PC-3 (cell line): ENCODE measurements at regions not wholly inside any gene's neighbourhood (a gene's known extent, or its start where the extent isn't known, plus 50 kb on each side); places are given as distances from the start of the nearest gene placed in this dataset.

Experiments
- ATAC-seq: fragments of 200-7000 bp; cut with Tn5 transposase; 2 replicates; pipeline ENCODE4 v1.9.1; 2020; ENCODE audit warnings: mild to moderate bottlenecking, moderate library complexity
- BruUV-seq: library from RNA; stranded (reverse); fragments of 400-500 nt; replicated peaks from 2 replicates; lab custom pipeline; 2021; lab: Mats Ljungman, UMichigan
- CTCF ChIA-PET: fragments of 300-600 bp; sonication (Branson Sonifier 250); formaldehyde crosslinking; loops from one replicate; lab custom pipeline; 2022; ENCODE audit warnings: antibody characterized with exemption; lab: Charles Lee
- POLR2A ChIA-PET: fragments of 300-600 bp; sonication (Branson Sonifier 250); formaldehyde crosslinking; loops from one replicate; lab custom pipeline; 2022; ENCODE audit warnings: antibody characterized with exemption; ENCODE audit not compliant: unreplicated experiment; lab: Charles Lee
- DNase-seq: peaks from one replicate; pipeline ENCODE4 v3.0.0-alpha.2; 2015
- H2AFZ ChIP-seq: fragments of 300-600 bp; sonication (generic); 2 replicates; pipeline ENCODE4 v1.6.0; 2016; ENCODE audit warnings: antibody characterized with exemption, low read length
- H3F3A ChIP-seq: fragments of 300-600 bp; sonication (generic); one replicate; pipeline ENCODE4 v1.6.0; 2017; ENCODE audit warnings: antibody characterized with exemption, low read length, control low read depth, mild to moderate bottlenecking; ENCODE audit not compliant: unreplicated experiment
- H3K27ac ChIP-seq: fragments of 300-600 bp; sonication (generic); 2 replicates; pipeline ENCODE4 v1.5.1; 2016; ENCODE audit warnings: mild to moderate bottlenecking, low read length
- H3K27me3 ChIP-seq: fragments of 300-600 bp; sonication (generic); 2 replicates; pipeline ENCODE4 v1.6.1; 2016; ENCODE audit warnings: low read length, mixed read lengths
- H3K36me3 ChIP-seq: fragments of 300-600 bp; sonication (generic); 2 replicates; pipeline ENCODE4 v1.6.1; 2016; ENCODE audit warnings: low read depth, mixed run types, low read length, mixed read lengths
- H3K4me1 ChIP-seq: fragments of 300-600 bp; sonication (generic); 2 replicates; pipeline ENCODE4 v1.5.1; 2016; ENCODE audit warnings: low read length; ENCODE audit not compliant: insufficient read depth
- H3K4me2 ChIP-seq: fragments of 300-600 bp; sonication (generic); 2 replicates; pipeline ENCODE4 v1.6.0; 2016; ENCODE audit warnings: low read length
- H3K4me3 ChIP-seq: fragments of 300-600 bp; sonication (generic); 2 replicates; pipeline ENCODE4 v1.5.1; 2016; ENCODE audit warnings: mild to moderate bottlenecking, low read length, mixed read lengths
- H3K79me2 ChIP-seq: fragments of 300-600 bp; sonication (generic); 2 replicates; pipeline ENCODE4 v1.6.1; 2017; ENCODE audit warnings: low read length, mixed read lengths
- H3K9ac ChIP-seq: fragments of 300-600 bp; sonication (generic); 2 replicates; pipeline ENCODE4 v1.6.0; 2016; ENCODE audit warnings: mild to moderate bottlenecking, low read length
- H3K9me2 ChIP-seq: fragments of 300-600 bp; sonication (generic); replicated peaks from 2 replicates; pipeline ENCODE4 v1.6.1; 2016; ENCODE audit warnings: mixed run types, low read length, mixed read lengths
- H3K9me3 ChIP-seq: fragments of 300-600 bp; sonication (generic); 2 replicates; pipeline ENCODE4 v1.6.1; 2016; ENCODE audit warnings: low read length, mixed read lengths
- H4K20me1 ChIP-seq: fragments of 300-600 bp; sonication (generic); 2 replicates; pipeline ENCODE4 v1.6.1; 2016; ENCODE audit warnings: low read length, mixed read lengths
- CTCF ChIP-seq: fragments of 300-600 bp; sonication (generic); conservative IDR thresholded peaks from 2 replicates; pipeline ENCODE4 v1.5.1; 2017; ENCODE audit warnings: antibody characterized with exemption, low read depth, mild to moderate bottlenecking, low read length
- EZH2 ChIP-seq: fragments of 300-600 bp; sonication (generic); IDR thresholded peaks from one replicate; pipeline ENCODE4 v1.6.1; 2017; ENCODE audit warnings: antibody characterized with exemption, mild to moderate bottlenecking, low read length; ENCODE audit not compliant: unreplicated experiment
- EZH2phosphoT487 ChIP-seq: fragments of 300-600 bp; sonication (generic); IDR thresholded peaks from 2 replicates; pipeline ENCODE4 v1.6.1; 2018; ENCODE audit warnings: mild to moderate bottlenecking, antibody characterized with exemption, low read length, borderline replicate concordance
- intact Hi-C: fragments of 100-400 bp; cut with micrococcal nuclease; formaldehyde crosslinking; loops from 2 replicates; pipeline ENCODE4 v1.9.0; 2023

- BruUV-seq: no TSS peak
Measured at GRCh38 chr10:127824826-127825225, 67.9 kb downstream of the CLRN3 start.

GRCh38 chr10:127826154-127826725, 66.5 kb downstream of the CLRN3 start:
- ChIA-PET POLR2A (no interaction called here), CTCF (no interaction called here)
- ATAC-seq (no peak), DNase-seq (no peak)
- Histone ChIP-seq H2AFZ (no peak overlapping the region), H3K27me3 (peaks cover 24% of the 10 kb centered on the region), H3K9me3 (no peaks in the 10 kb centered on the region), H3F3A (no peaks in the 10 kb centered on the region), H3K36me3 (no peaks in the 10 kb centered on the region), H3K4me3 (no peak overlapping the region), H3K9ac (no peak overlapping the region), H4K20me1 (no peaks in the 10 kb centered on the region), H3K4me2 (no peak overlapping the region), H3K79me2 (no peaks in the 10 kb centered on the region), H3K4me1 (no peaks in the 10 kb centered on the region), H3K9me2 (no peaks in the 10 kb centered on the region), H3K27ac (no peak overlapping the region)
- TF ChIP-seq CTCF (no peak), EZH2 (no peak), EZH2phosphoT487 (no peak)
- intact Hi-C loops: no loop called here
- no TSS peak for BruUV-seq

More at GRCh38 chr10:127824826-127825225, 67.9 kb downstream of the CLRN3 start:
- ATAC-seq: no peak
- no peak overlapping the region for H3K4me2 ChIP-seq
- H3K36me3 ChIP-seq: no peaks in the 10 kb centered on the region
- H3K27me3 ChIP-seq: peaks cover 17% of the 10 kb centered on the region
- TF ChIP-seq EZH2 (no peak), CTCF (no peak), EZH2phosphoT487 (no peak)
- H3K4me1 ChIP-seq: no peaks in the 10 kb centered on the region
- no peaks in the 10 kb centered on the region for H3K9me3 ChIP-seq
- no peaks in the 10 kb centered on the region for H3K79me2 ChIP-seq
- intact Hi-C loops: no loop called here
- H2AFZ ChIP-seq: no peak overlapping the region
- ChIA-PET CTCF (no interaction called here), POLR2A (no interaction called here)
- no peak for DNase-seq
- no peak overlapping the region for H3K27ac ChIP-seq
- H3F3A ChIP-seq: no peaks in the 10 kb centered on the region
- no peak overlapping the region for H3K9ac ChIP-seq
- no peak overlapping the region for H3K4me3 ChIP-seq
- no peaks in the 10 kb centered on the region for H3K9me2 ChIP-seq
- no peaks in the 10 kb centered on the region for H4K20me1 ChIP-seq

DNA sequence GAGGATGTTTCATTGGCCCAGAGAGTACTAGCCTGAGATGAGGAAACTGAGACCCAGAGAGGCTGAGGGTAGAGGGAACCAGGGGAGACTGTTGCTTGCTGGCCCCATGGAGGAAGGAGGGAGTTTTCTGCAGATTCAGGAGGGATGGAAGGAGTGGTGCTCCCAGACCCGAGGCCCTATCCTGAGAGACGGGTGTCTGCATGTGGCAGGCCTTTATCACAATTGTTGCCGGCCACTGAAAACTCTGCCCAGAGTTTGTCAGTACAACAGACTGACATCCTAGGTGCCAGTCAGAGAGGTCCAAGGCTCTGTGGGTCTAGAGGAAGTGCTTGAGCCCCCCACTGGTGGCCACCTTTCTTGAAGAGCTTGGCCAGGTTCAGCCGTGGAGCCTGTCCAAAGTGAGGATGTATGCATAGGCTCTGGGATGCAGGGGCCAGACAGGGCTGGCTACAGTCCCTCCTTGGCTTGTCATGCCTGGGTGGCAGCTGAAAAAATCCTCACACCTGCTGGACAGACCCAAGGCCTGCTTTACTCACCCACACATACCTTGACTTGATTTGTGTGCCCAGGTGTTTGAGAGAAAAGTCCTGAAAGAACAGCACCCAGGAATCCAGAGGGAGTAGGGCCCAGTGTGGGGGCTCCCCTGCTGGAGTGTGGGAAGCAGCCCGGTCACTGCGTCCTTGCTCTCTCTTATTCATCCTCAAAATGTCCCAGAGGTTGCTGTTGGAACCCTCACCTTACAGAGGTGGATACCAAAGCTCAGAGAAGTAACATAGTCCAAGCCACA, 65.2 kb downstream of the CLRN3 start:
- H3F3A ChIP-seq: no peaks in the 10 kb centered on the region
- H3K27ac ChIP-seq: no peak overlapping the region
- no peak for ATAC-seq
- no peaks in the 10 kb centered on the region for H3K36me3 ChIP-seq
- intact Hi-C loops: no loop called here
- H3K27me3 ChIP-seq: peaks cover 24% of the 10 kb centered on the region
- H4K20me1 ChIP-seq: no peaks in the 10 kb centered on the region
- H3K4me1 ChIP-seq: no peaks in the 10 kb centered on the region
- no peak for DNase-seq
- H3K9me2 ChIP-seq: no peaks in the 10 kb centered on the region
- no peaks in the 10 kb centered on the region for H3K79me2 ChIP-seq
- H3K9ac ChIP-seq: no peak overlapping the region
- BruUV-seq: no TSS peak
- H2AFZ ChIP-seq: no peak overlapping the region
- ChIA-PET POLR2A (no interaction called here), CTCF (no interaction called here)
- no peak overlapping the region for H3K4me2 ChIP-seq
- H3K9me3 ChIP-seq: no peaks in the 10 kb centered on the region
- no peak for TF ChIP-seq EZH2
- no peak for TF ChIP-seq CTCF
- no peak for TF ChIP-seq EZH2phosphoT487
- H3K4me3 ChIP-seq: no peak overlapping the region
